ENCODE measurements at regions not wholly inside any gene's neighbourhood (a gene's known extent, or its start where the extent isn't known, plus 50 kb on each side); places are given as distances from the start of the nearest gene placed in this dataset.
"Not testable (repeated sequence)": the region's sequence is repeated elsewhere in the genome, so short reads cannot be mapped to it uniquely, and the experiment has no call there.

DNA sequence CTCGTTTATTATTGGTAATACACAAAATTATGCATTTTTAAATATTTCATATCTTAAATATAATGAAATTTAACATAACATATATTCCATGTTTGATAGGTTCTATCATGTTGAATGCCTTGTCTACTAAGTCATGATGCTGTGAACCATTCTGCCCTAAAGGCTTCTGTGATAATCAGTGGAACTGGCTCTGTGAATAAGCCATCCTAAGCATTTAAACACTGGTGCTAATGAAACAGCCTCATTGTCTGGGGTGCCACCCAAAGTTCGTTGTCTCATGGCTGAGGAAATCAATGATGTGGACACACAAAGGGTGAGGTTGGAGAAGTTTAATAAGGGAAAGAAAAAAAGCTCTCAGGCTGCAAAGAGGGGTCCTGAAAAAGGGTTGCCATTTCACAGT lies 264.7 kb upstream of the ZRANB2 start:
- DNase-seq (ENCODE audit: low read depth): no peak

DNA sequence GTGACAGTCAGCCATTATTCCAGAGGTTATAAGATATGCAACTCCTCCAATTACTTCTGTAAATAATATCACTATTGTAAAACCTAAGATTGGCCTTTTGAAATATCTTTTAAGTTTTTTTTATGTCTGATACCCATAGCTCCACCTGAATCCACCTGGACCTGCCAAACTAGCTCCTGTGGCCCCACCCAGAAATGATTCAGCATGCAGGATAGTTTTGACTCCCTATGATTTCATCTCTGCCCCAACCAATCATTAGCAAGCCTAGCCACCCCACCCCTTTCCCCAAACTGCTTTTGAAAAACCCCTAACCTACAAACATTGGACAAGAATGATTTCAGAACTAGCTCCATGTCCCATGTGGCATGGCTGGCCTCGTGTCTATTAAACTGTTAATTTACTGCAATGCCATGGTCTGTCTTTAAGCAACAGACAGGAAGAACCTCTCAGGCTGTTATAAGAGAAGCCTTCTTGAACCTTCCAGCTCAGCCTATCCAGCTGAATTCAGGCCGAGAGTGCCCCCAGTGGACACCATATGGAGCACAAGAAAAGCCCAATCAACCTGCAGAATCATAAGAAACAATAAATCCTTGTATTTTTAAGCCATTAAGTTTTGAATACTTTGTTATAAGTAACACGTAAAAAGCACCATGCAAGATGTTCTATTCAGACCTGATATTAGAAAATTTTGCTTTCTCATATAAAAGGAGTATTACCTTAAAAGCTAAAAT lies 263.0 kb upstream of the ZRANB2 start:
- no peak for DNase-seq (ENCODE audit: low read depth)

GRCh38 chr1:71339238-71339637 lies 258.4 kb upstream of the ZRANB2 start:
- no peak for DNase-seq (ENCODE audit: low read depth)

DNA sequence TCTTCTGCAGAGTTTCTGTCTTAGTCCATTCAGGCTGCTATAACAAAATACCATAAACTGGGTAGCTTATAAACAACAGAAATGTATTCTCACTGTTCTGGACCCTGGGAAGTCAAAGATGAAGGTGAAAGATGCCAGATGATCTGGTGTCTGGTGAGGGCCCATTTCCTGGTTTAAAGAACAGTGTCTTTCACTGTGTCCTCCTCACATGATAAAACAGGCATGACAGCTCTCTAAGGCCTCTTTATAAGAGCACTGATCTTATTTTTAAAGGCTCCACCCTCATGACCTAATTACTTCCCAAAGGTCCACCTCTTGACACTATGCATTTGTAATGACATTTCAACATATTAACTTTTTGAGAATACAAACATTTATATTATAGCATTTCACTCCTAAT lies 250.2 kb upstream of the ZRANB2 start:
- DNase-seq (ENCODE audit: low read depth): no peak

GRCh38 chr1:71324671-71325267 lies 243.9 kb upstream of the ZRANB2 start:
- DNase-seq (ENCODE audit: low read depth): no peak

DNA sequence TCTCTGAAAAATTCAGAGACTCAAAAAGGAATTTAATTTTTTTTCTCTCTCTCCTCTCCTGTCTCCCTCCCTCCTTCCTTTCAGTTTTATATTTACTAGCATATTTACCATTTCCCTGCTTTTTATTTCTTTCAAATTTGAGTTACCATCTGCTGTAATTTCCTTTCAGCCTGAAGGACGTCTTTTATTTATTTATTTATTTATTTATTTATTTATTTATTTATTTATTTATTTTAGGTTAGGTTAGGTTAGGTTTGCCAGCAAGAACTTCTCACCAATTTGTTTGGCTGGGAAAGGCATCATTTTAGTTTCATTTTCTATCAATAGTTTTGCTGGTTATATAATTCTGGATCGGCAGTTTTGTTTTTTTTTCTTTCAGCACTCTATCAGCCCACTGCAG lies 231.7 kb upstream of the ZRANB2 start:
- DNase-seq (ENCODE audit: low read depth): peak; percentile 3

GRCh38 chr1:71311376-71311775 lies 230.5 kb upstream of the ZRANB2 start:
- no peak for DNase-seq (ENCODE audit: low read depth)

GRCh38 chr1:71307451-71307850 lies 226.6 kb upstream of the ZRANB2 start:
- peak; percentile 67 for DNase-seq (ENCODE audit: low read depth)

DNA sequence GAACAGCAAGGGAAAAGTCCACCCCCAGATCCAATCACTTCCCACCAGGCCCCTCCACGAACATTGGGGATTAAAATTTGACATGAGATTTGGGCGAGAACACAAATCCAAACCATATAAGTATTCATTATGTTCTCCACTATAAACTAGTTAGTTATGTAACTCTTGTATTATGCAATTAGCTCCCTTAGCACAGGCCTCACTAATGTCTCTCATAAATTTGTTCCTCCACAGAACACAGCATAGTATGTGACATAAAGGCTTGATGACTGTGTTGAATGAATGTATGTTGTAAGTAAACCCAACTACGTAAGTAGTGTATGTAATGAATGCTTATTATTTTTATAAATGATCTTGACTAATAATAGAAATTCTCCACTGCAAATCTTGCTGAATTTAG lies 223.3 kb upstream of the ZRANB2 start:
- no peak for DNase-seq (ENCODE audit: low read depth)

GRCh38 chr1:71303617-71304041 lies 222.8 kb upstream of the ZRANB2 start:
- peak; percentile 44 for DNase-seq (ENCODE audit: low read depth)

DNA sequence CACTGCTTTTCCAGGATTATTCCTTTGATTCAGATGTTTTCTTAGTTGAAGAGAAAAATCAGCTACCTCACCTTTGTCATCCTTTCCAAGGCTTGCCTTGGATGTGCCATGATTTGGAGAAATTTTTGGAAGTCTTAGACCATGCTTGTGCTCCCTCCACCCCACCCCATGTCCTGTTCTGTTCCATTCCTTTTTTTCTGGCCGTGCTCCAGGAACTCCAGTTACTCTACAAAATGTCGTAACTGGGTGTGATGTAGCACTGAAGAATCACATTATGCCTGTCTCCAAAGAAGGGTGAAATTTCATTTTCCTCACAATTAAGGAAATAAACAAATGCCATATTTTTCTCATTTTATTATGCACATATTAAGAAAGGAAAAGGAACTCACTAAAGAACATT lies 217.8 kb upstream of the ZRANB2 start:
- no peak for DNase-seq (ENCODE audit: low read depth)

DNA sequence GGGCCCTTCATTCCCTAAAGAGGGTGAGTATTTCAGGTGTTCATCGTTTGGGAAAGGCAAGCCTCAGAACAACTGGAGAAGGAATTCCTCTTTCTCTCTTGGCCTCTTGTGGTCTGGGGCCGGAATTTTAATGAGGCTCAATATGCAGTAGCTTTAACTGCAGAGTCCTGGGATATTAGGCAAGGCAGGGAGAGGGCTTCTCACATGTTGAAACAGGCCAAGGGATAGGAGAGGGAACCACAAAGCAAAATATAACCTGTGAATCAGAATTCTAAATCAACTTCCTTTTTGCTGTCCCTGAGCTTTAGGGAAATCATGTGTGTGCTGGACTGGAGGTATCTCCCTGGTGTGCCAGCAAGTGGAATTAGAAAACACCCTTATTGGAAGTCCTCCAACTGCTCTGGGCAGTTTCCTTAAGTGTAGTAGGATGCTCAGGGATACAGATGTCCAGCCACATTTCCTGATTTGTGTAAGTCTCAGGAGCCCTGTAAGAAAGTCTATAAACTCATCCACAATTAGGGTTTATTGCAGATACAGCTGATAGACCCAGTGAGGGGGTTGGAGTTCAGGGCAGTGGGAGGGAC lies 215.8 kb upstream of the ZRANB2 start:
- DNase-seq (ENCODE audit: low read depth): peak; percentile 28

- no peak for DNase-seq (ENCODE audit: low read depth)
Measured at GRCh38 chr1:71295350-71295749, 214.5 kb upstream of the ZRANB2 start.

- no peak for DNase-seq (ENCODE audit: low read depth)
Measured at GRCh38 chr1:71294178-71294577, 213.3 kb upstream of the ZRANB2 start.

DNA sequence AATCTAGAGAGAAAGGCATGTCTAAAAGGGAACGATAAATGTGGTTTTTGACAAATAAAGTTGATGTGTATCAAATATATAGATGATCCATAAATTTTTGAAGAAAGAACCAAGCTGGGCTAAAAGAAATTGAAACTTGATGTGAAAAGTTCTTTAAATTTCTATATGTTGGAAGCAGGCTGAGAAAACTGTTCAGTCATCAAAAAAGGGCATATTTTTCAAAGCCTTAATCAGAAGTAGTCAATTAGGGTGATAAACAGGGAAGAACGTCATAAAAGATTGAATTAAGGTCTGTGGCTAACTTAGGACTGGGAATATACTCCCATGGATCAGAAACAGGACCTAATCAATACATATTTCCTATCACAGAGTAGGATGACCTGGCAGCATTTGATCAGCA lies 211.4 kb upstream of the ZRANB2 start:
- no peak for DNase-seq (ENCODE audit: low read depth)

DNA sequence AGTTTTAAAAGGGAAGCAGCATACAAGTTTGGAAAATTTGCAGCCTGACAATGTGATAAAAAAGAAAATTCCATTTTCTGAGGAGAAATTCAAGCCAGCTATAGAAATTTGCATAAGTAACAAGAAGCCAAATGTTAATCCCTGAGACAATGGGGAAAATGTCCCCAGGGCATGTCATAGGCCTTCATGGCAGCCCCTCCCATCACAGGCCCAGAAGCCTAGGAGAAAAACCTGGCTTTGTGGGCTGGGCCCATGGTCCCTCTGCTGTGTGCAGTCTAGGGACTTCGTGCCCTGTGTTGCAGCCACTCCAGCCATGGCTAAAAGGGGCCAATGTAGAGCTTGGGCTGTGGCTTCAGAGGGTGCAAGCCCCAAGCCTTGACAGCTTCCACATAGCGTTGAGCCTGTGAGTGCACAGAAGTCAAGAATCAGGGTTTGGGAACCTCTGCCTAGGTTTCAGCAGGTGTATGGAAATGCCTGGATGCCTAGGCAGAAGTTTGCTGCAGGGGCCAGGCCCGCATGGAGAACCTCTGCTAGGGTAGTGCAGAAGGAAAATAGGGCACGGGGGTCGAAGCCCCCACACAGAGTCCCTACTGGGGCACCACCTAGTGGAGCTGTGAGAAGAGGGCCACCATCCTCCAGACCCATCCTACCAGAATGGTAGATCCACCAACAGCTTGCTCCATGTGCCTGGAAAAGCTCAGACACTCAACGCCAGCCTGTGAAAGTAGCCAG lies 209.8 kb upstream of the ZRANB2 start:
- not testable (repeated sequence) for DNase-seq (ENCODE audit: low read depth)

GRCh38 chr1:71285529-71285928 lies 204.7 kb upstream of the ZRANB2 start:
- DNase-seq (ENCODE audit: low read depth): no peak

- peak; percentile 24 for DNase-seq (ENCODE audit: low read depth)
Measured at GRCh38 chr1:71276466-71276865, 195.6 kb upstream of the ZRANB2 start.

DNA sequence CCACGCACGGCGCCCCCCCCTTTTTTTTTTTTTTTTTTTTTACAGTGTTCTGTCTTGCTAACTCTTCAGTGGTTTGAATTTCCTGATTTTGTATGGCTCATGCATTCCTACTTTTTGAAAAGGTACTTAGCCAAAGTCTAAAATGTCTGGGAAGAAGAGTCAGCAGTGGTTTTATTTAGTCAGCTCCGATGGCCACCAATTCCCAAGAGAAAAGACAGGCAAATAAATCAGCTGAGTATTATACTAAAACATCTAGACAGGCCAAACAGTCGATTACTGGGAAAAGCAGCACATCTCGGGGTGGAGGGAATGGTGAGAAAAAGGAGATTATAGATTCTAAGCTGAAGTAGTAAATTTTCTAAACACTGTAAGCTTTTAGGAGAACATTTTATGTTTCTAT lies 192.5 kb upstream of the ZRANB2 start:
- no peak for DNase-seq (ENCODE audit: low read depth)

GRCh38 chr1:71270394-71270915 lies 189.6 kb upstream of the ZRANB2 start:
- no peak for DNase-seq (ENCODE audit: low read depth)

- DNase-seq (ENCODE audit: low read depth): peak; percentile 11
Measured at GRCh38 chr1:71269818-71270217, 189.0 kb upstream of the ZRANB2 start.

DNA sequence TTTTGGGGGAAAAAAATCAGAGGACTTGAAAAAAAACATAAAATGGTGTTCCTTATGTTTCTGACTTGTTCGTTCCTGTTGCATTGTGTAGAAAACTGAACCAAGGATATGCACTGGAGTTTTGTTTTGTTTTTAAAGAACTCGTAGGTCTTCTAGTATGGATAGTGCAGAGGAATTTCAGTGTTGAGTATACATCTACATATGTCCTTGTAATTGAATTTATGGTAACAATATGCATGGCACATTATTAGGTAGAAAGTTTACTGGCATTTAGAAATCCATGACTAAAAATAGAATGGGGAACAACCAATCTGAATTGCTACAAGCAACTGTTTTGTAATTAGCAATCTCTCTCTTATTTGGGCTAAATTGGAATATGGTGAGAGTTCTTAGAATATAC lies 188.3 kb upstream of the ZRANB2 start:
- DNase-seq (ENCODE audit: low read depth): no peak
